ENCODE measurements at regions not wholly inside any gene's neighbourhood (a gene's known extent, or its start where the extent isn't known, plus 50 kb on each side); places are given as distances from the start of the nearest gene placed in this dataset.
A peak's percentile ranks its signal among the peaks of the same experiment; 100 is the strongest.

DNA sequence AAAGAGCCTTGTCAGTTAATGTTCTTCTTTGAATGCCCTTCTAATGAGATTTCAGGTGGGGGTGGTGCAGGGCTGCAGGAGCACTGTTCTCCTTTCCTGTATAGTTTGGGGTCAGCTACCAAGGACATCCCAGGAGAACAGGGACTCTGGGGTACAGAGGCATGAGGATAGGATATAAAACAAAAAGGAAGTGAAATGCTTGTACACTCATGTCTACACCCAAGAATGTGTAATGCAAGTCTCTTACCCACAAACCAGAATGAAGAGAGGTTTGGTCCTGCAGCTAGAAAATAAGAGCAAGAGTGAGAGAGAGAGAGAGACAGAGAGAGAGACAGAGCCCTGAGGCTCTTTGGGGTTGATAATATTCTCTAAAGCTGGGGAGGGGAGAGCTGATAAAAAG is 151.8 kb upstream of the KCTD1 start:
- DNase-seq, result no peak

DNA sequence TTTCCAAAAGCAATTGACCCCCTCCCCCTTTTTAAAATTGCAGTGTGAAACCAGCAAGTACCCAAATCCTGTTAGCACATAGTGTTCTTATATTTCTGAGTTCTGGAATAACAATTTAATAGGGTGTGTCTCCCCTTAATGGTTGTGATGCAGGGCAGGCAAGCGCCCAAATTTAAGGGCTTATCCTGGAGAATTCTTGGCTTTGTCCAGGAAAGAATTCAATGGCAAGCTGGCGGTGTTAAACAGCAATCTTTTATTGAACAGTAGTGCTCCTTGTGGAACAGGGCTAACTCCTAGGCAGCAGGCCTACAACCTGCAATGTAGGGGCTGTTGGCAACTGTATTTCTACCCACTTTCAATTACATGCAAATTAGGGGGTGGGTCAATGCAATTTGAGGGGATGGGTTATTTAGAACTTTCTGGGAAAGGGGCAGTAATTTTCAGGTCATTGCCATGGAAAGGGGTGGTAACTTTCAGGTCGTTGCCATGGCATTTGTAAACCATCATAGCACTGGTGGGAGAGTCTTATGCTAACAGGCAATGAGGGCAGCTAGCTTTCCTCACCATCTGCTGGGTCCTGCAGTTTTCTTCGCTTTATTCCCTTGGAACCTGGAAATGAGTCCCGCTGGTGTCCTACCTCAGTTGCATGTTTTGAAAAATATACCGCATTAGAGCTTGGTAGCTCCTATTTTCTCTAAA is 149.0 kb upstream of the KCTD1 start:
- no peak for DNase-seq

DNA sequence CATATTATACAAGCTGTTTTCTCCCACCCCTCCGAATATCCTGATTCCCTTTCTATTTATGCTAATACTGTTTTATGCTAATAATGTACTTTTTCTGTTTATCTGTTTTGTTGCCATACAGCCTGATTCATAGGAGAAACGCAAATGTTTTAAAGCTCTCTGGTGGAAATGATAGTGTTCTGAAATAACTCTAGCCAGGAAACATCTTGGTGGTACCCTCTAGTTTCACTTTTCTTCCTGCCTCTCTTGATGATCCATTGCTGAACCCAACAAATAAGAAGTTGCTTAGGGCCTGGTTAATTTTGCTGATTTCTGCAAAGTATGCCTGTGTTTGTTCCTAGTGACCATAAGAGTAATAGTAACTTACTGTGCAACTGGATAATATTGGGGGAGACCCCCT is 148.4 kb upstream of the KCTD1 start:
- DNase-seq, result no peak

DNA sequence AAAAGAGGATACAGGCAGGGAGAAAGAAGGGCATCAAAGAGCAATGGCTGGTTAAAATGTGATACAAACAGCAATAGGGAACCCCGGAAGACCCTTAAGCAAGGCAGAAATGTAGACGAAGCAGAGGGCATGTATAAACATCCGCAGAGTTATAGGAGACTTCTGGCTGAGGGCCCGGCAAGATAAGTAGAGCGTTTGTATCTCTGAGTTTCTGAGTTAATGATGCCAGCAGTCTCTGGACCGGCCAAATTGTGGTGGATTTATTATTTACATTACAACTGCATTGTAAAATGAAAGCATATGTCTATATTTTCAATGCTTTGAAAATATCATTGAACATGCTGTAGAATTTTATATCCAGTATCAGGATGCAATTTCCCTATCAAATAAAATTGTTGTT is 148.0 kb upstream of the KCTD1 start:
- no peak for DNase-seq

DNA sequence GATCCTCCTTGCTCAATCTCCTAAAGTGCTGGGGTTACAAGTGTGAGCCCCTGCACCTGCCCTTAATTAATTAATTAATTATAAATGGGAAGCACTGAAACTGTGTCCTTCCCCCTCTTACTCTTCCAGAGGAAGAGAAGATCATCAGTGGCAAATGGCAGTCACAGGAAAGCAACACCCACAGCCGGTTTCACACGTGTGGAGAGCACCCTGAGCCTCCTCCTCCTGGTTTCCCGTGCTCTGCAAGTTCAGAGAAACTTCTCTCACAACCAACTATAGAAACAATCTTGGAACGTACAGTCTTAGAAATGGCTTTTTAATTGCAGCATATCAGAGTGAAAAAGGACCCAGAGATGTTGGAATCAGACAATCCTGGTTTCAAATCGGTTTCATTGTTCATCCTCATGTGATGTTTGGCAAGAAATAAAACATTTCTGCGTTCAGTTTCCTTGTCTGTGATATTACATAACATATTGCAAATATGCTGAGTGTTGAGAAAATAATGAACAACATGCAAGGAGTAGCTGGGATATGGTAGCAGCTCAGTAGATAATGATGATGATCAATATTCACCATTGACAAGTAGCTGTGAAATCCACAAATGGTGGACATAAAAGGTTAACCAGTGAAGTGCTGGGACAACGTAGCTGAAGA is 141.0 kb upstream of the KCTD1 start:
- DNase-seq, result peak; percentile 48 to 58

DNA sequence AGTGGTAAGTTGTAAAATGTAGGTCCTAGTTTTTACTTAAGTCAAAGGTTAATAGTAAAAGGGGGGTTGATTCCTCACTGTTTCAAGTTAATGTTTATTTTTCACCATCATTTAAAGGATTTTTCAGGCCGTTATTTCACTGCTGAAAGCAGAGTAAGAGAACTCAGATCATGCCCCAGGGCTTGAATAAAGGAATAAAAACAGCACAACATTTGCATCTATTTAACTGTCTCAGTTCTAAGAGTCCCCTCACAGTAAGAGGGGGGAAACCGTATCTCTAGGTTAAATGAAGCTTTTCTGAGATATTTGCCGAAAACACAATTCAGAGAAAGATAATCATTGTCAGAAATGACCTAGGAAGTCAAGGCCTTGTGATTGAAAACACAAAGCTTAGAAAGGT is 138.2 kb upstream of the KCTD1 start:
- DNase-seq, result no peak

DNA sequence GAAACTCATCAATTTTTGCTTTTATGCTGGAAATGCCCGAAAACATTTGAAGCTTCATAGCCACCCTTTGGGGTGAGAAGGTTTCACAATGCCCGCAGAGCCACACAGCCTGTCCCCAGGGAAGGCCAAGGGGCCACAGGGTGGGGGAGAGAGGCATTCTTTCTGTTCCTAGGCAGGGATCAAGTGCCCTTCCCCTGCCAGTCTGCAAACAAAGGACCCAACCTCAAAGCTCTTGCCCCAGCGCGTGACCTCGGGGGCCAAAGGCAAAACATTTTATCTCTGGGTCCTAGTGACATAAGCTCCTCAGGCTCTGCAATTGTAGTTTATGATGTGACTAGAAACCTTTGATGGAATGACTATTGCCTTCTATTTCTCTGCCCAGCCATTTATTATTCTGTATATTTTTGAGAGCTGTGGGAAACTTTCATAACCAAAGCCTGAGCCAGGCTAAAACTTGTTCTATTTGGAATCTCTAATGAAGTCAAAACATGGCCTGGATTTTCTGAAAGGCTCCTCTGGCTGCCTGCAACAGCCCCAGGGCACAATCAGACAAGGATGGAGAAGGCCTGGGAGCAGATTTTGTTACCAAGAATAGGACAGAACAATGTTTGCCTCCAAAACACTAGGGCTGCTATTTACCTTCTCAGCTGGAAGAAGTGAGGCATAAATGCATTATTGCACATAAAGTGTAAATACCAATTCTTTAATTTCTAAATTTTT is 137.2 kb upstream of the KCTD1 start:
- no peak for DNase-seq

DNA sequence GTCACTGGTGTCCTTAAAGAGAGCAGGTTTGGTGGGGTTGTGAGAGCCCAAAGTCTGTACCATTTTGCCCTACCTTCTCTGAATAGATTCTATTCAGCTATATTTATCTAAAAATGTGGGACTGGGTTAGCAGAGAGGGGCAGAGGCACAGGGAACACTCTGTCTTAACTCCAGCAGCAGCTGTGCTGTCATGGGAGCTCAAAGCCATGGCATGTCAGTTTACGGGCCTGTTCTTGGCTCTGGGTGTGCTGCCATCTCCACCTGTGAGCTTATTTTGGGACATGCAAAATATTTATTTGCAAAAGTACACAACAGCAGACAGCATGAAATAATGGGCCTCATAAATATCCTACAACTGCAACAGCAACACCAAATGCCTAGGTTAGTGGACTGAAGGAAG is 129.6 kb upstream of the KCTD1 start:
- no peak for DNase-seq

DNA sequence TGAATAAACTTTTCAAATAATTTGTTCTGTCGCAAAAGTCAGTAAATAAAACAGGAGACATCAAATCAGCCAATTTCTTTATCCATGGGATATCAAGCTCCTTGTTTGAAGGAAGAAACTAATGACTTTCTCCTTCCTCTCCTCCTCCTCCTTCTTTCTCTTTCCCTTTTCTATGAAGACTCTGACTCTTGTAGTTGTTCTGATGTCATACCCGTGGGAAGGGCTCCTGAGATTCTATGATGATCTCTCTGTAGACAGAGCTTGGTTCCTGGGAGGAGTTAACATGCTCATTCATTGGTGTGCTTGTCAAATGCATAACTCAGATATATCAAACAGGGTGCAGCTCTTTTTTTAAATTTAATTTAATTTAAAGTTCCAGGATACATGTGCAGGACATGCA is 118.7 kb upstream of the KCTD1 start:
- DNase-seq, result peak; percentile 45 to 54

DNA sequence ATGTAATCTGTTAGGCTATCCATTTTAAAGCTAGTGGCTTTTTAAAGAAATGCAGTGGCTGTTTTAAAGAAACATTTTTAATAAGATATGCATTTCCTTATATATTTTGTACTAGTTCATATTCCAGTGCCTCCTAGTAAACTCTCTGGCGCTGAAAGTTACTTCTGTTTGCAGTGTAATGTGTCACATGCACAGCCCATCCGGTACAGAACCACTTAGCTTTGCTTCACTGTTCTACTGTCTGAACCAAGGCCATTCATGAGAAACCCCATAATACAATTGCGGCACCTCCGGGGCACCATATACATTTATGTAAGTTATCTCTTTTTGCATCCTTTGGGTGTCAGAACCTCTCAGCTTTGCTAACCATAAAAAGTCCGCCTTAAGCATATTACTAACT is 114.6 kb upstream of the KCTD1 start:
- no peak for DNase-seq

DNA sequence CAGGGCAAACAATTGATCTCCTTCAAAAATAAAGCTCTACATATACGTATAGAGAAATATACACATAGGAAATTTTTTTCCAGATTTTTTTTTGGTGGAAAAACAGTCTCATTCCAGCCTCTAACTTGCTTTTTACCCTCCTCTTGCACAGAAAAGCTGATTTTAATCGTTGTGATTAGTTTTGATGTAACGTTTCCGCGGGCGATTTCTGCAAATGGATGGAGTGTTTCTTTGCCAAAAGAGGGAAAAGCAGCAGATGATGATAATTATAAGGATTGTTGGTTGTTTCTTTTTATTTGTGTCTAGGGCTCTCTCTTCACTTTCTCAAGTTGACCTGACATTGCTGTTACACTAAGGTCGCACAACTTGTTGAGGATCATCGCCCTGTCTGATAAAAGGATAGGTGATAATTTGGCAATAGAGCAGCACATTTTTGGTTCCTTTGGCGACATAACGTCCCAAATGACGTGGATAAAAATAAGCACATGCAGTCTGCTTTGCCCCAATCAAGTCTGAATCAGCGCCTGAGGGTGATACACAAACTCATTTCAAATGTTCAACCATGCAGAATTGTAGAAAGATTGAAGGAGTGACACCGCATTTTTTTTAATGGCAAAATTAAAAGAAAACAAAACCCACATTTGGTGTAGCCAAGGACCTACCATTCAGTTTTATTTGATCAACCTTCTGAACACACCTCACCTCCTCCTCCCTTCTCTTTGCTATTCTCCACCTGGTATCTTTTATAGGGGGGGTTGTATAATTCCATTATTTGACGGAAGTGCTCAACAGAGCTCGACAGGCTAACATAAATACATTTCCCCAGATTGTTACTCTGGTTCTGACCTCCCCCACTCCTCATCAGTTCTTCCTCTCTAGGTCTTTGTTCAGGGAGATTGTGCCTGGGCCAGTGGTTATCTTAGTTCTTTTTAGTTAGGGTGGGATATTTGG is 109.6 kb upstream of the KCTD1 start:
- no peak for DNase-seq

DNA sequence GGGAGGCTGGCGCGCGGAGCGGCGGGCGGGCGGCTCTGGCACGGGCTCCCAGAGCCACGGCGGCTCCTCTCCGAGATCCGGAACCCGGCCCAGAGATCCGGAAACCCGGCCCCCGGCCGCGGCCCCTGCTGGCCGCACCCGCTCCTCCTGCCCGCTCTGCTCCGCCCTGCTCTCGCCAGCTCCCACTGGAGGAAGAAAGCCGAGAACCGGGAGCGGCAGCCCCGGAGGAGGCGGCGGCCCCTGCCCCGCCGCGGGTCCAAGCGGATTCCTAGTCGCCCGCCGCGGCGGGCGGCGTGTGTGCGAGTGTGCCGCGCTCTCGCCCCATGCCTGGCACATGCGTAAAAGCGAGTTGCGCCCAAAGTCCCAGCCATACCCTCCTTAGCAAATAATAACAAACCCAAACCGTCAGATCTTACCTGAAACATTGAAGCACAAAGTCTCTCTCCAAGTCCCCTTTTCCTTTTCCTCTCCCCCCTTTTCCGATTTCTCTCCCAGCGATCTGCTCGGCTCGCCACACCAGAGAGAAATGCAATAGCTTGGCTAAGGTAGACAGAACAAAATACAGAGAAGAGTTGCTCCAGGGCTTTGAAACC is 108.7 kb upstream of the KCTD1 start:
- peak; percentile 50 to 71 for DNase-seq

DNA sequence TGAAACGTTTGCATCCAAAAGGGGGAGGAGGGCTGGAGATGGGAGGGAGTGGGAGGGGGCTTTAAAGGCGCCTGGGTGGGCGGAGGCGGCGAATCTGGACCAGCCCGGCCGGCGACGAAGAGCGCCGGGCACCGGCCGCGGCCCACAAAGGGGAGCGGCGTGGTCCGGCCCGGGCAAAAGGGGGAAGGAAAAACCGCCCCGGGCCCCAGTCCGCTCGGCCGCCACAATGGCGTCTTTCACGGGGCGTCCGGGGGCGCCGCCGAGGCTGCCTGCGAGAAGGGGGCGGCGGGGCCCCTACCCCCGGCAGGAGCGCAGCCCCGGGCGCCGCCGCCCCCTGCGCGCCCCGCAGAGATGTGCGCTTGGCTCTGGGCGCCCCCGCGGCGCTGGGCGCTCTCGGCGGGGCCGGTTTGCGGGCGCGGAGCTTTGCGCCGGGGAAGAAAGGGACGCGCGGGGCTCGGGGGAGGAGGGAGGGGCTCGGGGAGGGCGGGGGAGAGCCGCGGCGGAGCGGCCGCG is 108.1 kb upstream of the KCTD1 start:
- no peak for DNase-seq

DNA sequence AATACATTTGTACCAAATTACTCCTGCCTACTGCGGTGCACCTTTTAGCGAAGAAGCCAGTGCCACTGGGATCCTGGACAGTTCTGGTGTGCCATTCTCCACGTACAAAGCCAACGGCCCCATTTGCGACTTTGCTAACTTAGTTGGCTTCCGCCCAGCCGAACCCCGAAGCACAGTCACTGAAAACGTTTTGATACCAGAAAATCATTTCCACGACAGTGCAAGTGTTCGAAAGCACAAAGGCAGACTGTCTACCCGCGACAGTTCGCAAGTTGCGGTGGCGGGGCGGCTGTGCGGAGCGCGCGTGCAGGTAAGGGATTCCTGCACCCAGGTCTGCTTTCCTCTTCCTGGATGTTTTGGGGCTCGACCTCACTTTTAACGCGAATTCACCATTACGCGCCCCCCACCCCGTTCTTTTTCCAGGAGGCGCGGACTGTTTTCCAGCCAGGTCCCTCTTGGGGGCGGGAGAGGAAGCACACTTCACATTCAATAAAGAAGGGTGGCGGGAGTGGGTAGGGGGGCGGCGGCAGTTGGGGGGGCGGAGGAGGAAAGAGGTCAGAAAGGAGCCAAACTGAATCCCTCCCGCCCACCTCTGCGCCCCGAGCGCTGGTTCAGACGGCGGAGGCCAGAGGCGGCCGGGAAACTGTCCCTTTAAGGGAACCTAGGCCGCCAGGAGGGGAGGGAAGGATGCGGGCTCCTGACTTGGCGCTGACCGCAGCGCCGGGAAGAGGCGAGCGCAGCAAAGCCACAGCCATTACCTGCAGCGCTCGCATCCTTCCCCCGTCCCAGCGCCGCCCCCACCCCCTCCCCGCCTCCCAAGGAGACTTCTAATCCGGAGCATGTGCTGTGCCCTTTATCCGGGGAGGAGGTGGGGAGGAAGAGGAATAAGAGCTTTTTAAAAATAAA is 107.4 kb upstream of the KCTD1 start:
- DNase-seq, result no peak

DNA sequence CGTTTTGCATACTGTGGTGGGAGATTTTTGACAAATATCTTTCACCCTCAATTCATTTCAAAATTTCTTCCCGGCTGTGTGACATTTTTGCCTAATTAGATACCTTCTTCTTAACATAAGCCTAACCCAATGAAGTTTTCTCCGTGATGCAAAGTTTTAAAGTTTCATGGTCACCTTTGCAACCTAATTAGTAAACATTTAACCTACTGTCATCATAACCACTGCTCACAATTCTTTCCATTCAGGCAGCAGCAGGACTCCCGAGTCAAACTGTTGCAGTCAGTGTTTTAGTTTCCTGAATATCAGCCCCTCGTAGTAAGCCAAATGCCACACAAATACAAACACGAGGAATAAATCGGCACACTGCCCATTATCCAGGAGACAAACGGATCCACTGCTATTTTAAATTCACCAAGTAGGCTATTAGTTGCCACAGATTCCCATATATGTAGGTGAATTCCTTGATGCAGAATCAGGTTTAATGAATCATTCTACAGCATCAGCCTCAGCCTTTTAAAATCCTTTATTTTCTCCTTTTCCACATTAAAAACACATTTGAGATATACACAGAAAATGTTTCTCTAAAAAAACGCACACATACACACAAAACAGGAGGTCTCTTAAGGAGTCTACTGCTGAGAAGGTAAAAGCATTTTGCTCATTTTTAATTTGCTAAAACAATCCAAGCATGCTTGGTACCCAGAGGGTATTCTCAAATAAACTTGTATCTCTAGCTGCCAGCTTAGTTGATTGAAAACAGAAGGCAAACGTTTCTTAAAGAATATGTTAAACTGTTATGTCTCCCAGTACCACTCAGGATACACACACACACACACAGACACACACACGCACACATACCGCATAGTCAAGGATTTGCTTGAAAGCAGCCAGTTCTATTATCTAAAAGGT is 106.5 kb upstream of the KCTD1 start:
- no peak for DNase-seq

DNA sequence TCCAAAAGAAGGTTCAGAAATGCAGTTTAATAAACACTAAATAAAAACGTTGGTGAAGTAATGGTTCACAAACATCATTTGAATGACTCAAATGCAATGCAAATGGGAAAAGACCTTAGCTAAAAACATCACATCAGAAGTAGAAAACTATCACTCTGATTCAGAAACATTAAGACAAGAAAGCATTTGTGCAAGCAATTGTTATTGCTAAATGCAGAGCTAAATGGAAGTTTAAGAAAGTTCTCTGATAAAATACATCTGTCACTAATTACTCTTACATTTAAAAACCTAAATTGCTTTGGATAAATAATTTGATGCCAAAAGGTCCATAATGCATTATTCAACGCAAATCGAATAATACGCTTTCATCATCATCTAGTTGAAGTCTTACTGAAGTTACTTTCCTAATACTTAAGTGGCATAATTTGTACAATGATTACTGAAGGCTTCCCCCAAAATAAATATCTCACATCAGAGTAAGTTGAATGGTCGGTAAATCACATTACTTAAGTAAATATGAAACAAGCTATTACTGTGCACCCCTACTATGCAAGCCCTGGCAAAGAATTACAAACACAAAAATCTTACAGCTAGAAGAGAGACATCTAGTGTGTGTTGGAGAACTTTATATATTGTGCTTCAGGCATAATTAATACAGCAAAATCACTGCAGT is 105.7 kb upstream of the KCTD1 start:
- DNase-seq, result no peak

DNA sequence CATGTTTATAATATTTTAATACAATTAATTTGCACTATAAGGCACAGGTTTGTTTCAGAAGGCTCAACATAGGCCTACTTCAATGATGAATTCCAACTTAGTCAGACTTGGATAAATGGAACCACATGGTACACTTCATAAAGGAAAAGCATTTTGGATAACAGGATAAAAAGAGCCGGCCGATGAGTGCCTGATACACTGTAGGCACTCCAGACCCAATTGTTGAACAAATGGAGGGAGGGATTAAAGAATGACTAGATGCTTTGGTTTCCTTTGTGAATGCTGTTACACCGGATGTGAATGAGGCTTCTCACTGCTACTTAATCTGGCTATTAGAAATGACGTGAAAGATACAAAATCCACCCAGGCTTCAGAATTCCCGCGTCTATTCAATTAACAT is 104.1 kb upstream of the KCTD1 start:
- no peak for DNase-seq

DNA sequence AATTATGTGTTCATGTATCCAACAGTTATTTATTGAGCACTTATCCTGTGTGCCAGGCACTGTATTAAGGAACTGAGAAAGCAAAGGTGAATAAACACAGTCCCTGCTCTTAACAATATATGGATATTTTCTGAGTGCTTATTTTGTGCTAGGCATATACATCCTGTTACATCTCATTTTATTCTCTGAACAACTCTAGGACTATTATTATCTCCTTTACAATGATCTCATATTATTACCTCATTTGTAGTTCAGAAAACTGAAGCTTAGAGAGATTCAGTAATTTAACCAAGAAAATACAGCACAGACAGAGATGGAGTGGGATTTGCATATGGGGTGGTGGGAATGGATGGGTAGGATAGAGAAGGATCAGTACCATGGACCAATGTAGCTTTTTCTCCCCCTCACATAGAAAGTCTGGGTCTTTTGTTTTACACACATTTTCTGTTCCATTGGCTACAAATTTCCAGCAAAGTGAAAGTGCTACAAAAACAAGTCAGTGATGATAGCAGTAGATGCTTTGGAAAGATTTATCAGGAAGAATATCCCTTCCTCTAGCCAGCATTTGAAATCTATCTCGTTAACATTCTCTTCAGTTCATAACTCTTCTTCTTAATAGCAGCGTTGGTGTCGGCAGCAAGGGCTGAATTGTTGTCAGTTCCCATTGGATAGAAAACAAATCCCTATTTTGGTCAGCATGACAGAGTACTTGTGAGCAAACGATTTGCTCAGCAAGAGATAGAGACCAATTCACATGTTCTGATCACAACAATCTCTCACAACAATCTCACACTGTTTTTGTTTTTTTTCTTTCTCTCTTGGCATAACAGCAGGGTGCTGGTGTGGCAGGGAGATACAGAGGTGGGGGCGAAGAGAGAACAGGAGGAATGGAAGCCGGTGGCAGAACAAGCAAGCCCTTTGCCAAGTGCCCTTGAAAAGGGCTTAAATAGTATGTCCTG is 102.2 kb upstream of the KCTD1 start:
- DNase-seq, result no peak

DNA sequence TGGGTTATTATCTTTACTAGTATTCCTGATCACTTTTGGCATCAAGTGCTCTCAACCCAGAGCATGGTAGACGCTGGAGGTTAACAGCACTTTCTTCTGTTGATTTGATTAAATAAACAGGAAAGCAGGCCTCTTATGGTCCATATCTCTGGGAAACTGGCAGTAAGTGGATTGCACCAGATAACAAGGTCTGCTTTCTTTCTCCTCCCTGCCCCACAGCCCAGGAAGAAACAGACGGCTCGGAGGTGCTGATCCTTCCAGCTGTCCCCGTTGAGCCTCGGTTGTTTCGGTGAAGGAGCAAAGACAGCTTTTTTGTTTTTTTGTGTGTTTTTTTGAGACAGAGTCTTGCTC is 100.8 kb upstream of the KCTD1 start:
- no peak for DNase-seq

Data from inflammatory macrophage treated with lipopolysaccharide for 1 hour (primary cell).